NT2/D1 (cell line): ENCODE measurements at regions not wholly inside any gene's neighbourhood (a gene's known extent, or its start where the extent isn't known, plus 50 kb on each side); places are given as distances from the start of the nearest gene placed in this dataset.

Experiments used
- YY1 ChIP-seq: IDR thresholded peaks from 2 replicates; pipeline ENCODE4 v1.6.1; 2011; ENCODE audit not compliant: insufficient read length, insufficient read depth
- ZNF274 ChIP-seq: IDR thresholded peaks from 2 replicates; pipeline ENCODE4 v1.6.1; 2011; ENCODE audit warnings: mild to moderate bottlenecking, low read depth, low read length

- TF ChIP-seq YY1 (no peak), ZNF274 (no peak)
Observed at GRCh38 chr2:10193276-10193795, 70.8 kb downstream of the RRM2 start.
